SW 1271 (cell line): ENCODE measurements at regions not wholly inside any gene's neighbourhood (a gene's known extent, or its start where the extent isn't known, plus 50 kb on each side); places are given as distances from the start of the nearest gene placed in this dataset.
"Not testable (repeated sequence)": the region's sequence is repeated elsewhere in the genome, so short reads cannot be mapped to it uniquely, and the experiment has no call there.

ENCODE experiments used
- DNase-seq, 2 experiments: peaks; one replicate each; lab custom pipeline; 2025; lab: John Stamatoyannopoulos, UW

GRCh38 chr5:56295311-56295710 is 62.2 kb upstream of the ANKRD55 start:
- not testable (repeated sequence) for DNase-seq

GRCh38 chr5:56294354-56294753 is 61.2 kb upstream of the ANKRD55 start:
- DNase-seq = no peak

- DNase-seq = not testable (repeated sequence)
These were observed 59.7 kb upstream of the ANKRD55 start for GRCh38 chr5:56292874-56293273.

DNA sequence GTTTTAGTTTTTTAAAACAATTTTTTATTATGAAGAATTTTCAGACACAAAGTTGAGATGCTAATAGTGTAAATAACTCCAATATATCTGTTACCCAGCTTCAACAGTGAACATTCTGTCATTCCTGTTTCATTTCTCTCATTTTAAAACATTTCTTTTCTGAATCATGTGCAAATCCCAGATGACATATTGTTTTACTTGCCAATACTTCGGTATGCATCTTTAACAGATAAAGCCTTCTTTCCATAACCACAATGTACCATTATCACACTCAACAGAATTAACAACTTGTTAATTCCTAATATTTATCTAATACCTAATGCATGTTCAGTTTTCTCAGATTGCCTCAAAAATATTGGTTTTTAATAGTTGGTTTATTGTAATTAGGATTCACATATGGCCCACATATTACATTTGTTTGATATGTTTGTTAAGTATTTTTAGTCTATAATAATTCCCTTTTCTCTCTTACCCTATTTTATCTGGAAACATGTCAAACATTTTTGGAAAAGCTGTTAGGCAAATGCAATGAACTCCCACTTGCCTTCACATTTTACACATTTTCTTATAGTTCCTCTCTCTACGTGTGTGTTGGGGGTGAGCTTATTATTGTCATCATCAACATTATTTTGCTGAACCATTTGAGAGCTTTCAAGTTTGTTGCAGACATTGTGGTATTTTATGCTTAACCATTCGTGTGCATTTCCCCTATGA is 58.7 kb upstream of the ANKRD55 start:
- no peak for DNase-seq

GRCh38 chr5:56291079-56291643 is 58.0 kb upstream of the ANKRD55 start:
- no peak for DNase-seq

GRCh38 chr5:56290378-56291078 is 57.4 kb upstream of the ANKRD55 start:
- DNase-seq = no peak

DNA sequence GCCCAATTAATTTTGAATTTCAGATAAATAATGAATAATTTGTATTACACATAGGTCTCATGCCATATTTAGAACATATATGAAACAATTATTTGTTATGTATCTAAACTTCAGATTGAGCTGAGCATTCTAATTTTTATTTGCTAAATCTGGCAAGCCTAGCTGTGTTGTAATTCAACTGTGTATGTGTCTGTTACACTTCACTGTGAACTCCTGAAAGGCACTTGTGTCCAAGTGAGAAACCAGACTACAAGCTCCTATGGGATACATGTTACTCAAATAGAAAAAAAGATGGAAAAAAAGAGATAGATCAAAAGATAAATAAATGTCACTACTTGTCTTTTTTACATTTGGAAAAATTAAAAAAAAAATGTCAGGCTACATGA is 56.5 kb upstream of the ANKRD55 start:
- DNase-seq = no peak

- no peak for DNase-seq
These were observed 55.9 kb upstream of the ANKRD55 start for GRCh38 chr5:56288873-56289601.

DNA sequence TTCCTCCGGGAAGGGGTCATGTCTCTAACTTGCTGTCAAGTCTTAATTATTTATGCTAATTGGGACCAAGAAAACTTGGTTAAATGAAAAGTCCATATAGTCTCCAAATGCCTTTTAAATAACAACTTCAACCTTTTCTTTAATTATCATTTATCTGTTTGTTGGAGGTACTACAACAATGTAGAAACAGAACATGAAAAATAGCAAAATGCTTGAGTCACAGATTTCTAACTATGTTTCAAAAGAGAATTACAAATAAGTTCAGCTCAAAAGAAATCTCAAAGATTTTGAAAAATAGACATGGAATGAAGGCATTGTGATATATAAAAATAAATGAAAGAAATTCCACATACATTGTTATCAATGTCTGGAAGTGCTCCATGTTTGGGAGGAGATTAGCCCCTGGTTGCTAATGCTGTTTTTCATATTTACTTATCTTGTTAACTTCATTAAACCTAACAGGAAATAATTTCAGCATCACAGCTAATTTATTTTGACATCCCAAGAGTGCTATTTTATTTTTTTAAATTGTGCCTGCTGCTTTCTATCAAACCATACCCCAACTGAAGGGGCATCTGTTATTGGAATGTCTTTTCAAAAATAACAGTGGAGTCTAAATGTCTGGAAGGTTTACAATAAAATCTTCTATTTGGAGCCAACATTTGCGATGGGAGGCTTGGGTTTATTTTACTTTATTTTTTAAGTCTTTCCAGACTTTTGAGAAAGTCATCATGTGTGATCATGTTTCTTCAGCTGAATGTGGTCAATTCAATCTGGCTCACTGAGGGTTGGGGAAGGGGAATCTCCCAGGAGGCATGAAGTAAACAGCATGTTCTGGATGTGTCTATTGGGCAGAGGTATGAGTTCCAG is 53.1 kb upstream of the ANKRD55 start:
- no peak for DNase-seq

GRCh38 chr5:56282951-56283350 is 49.8 kb upstream of the ANKRD55 start:
- no peak for DNase-seq
